Gastrocnemius medialis (tissue), 4 donors: ENCODE measurements at regions not wholly inside any gene's neighbourhood (a gene's known extent, or its start where the extent isn't known, plus 50 kb on each side); places are given as distances from the start of the nearest gene placed in this dataset.

Experiments used
- CTCF ChIP-seq, 5 experiments: fragments of 450-650 bp in 3 of 5; fragments of 200-600 bp in 2 of 5; sonication (generic) in 2 of 5; IDR thresholded peaks in 4 of 5; conservative IDR thresholded peaks in 1 of 5; 1 replicate in 4 of 5; 2 replicates in 1 of 5; pipeline ENCODE4 v1.5.1; 2016 to 2019; ENCODE audit warnings: antibody characterized with exemption in 5 of 5, mild to moderate bottlenecking in 3 of 5, moderate library complexity in 3 of 5
- POLR2A ChIP-seq, 2 donors: fragments of 450-650 bp; IDR thresholded peaks; one replicate each; pipeline ENCODE4 v1.6.1; 2017; ENCODE audit warnings: antibody characterized with exemption in 2 of 2, mild to moderate bottlenecking in 2 of 2, moderate library complexity in 2 of 2

- TF ChIP-seq POLR2A (IDR thresholded peaks at IDR 0.05) (no peak), CTCF (IDR thresholded peaks at IDR 0.05 in 4 of 5, conservative IDR thresholded peaks at IDR 0.05 in 1 of 5) (no peak)
These were observed 985.3 kb upstream of the FLRT2 start for GRCh38 chr14:84544486-84545131.
